ENCODE measurements at regions not wholly inside any gene's neighbourhood (a gene's known extent, or its start where the extent isn't known, plus 50 kb on each side); places are given as distances from the start of the nearest gene placed in this dataset.

DNA sequence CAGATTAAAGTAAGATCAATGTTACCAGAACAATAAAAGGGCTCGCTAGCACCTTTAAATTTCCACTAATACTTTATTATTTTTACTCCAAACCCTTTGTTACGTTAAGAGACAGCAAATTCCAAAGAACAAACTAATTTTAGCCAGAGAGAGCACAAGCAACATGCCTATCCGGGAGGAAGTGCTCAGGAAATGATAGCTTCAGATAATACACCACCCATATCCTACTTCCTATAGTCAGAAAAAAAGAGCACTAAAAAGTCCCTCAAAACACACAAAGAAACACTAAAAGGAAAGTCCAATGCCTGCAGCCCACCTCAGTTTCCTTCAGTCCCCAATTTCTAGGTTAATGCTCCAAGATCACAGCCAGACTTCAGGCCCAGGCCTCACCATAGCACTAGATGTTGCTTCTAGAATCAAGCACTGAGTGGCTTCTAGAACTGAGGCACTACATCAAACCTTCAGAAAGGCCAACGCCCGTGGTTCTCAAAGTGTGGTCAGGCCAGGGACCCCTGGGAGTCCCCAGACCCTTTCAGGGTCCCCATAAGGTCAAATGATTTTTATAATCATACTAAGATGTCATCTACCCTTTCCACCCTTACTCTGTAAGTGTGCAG lies 142.6 kb downstream of the PSMG1 start:
- Histone ChIP-seq H3K9me3 (replicated peaks; ENCODE audit: control insufficient read depth, insufficient read depth, low read length) (no peaks in the 10 kb centered on the region; the same call in 2 of the 3 replicates), H3K4me2 (ENCODE audit: control insufficient read depth, insufficient read depth) (no peak overlapping the region), H3K4me1 (ENCODE audit: control insufficient read depth, insufficient read depth, low read length) (no peaks in the 10 kb centered on the region), H3K27me3 (replicated peaks in 1 of 2; ENCODE audit: control insufficient read depth in 2 of 2, insufficient read depth in 2 of 2, low read length in 1 of 2) (no peaks in the 10 kb centered on the region), H2AFZ (ENCODE audit: control insufficient read depth, low read depth, low read length) (no peak overlapping the region), H3K36me3 (ENCODE audit: control insufficient read depth in 2 of 2, insufficient read depth in 2 of 2, low read length in 1 of 2) (no peaks in the 10 kb centered on the region), H3K4me3 (no peak overlapping the region), H4K20me1 (ENCODE audit: control insufficient read depth, insufficient read depth) (no peaks in the 10 kb centered on the region), H3K27ac (ENCODE audit: control insufficient read depth, insufficient read depth) (no peak overlapping the region), H3K9ac (ENCODE audit: control insufficient read depth, insufficient read depth, low read length) (no peak overlapping the region), H3K79me2 (ENCODE audit: control insufficient read depth, insufficient read depth, low read length) (no peaks in the 10 kb centered on the region)
- ChIA-PET RAD21 (ENCODE audit: unreplicated experiment) (no interaction called here), CTCF (no interaction called here), POLR2A (no interaction called here), SMC1A (ENCODE audit: uncharacterized antibody, unreplicated experiment) (no interaction called here)
- no peak for DNase-seq (ENCODE audit: low read depth, low spot score)
- WGBS (ENCODE audit: insufficient coverage, insufficient replicate concordance, low lambda C conversion rate, missing lambda C conversion rate): 1% methylated on average over 5 of the region's 5 CpGs
- FAIRE-seq: no peak
- no peak for ATAC-seq
- no peak for TF ChIP-seq SPI1 (IDR thresholded peaks at IDR 0.05; ENCODE audit: borderline replicate concordance, insufficient read depth, low read depth, low read length)
- in situ Hi-C loops (cut with MboI): no loop called here
- BruUV-seq (replicated peaks): no TSS peak
- intact Hi-C loops (cut with micrococcal nuclease; ENCODE audit: unreplicated experiment): no loop called here

DNA sequence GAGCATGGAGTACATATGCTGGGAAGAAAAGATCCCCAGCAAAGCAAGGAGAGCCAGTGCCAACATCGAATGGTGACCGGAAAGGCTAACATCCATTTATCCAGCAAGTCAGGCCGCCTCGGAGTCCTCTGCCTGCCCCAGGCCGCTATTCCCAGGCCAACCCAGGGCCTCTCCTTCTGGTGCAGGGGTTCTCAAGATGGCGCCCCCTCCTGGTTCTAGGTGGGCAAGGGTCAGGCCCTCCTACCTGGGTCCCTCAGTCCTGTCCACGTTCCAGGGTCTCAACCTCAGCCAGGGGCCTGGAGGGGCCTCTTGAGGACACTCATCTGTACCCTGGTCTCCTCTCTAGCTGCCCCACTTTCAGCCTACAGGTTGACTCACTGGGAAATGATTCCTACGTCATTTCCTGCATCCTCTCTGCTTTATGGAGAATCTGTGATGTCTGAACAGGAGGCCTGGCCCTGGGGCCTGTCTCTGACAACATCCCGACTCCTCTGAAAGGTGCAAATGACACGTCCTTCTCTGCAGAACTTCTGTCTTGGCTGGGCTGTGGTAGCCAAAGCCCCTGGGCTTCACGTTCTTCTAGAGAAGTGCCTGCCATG lies 145.3 kb downstream of the PSMG1 start:
- FAIRE-seq: no peak

More for the DNA sequence above, 145.3 kb downstream of the PSMG1 start:
- no peaks in the 10 kb centered on the region for H3K36me3 ChIP-seq (ENCODE audit: control insufficient read depth in 2 of 2, insufficient read depth in 2 of 2, low read length in 1 of 2)
- no peak overlapping the region for H3K9ac ChIP-seq (ENCODE audit: control insufficient read depth, insufficient read depth, low read length)
- ChIA-PET RAD21 (ENCODE audit: unreplicated experiment) (no interaction called here), SMC1A (ENCODE audit: uncharacterized antibody, unreplicated experiment) (no interaction called here), POLR2A (no interaction called here), CTCF (interaction anchor here (0.7 to 0.9 kb wide), 2 partner anchors 43 to 367 kb away, joined by 3 read pairs; no protein-coding TSS in a partner anchor)
- H3K4me1 ChIP-seq (ENCODE audit: control insufficient read depth, insufficient read depth, low read length): no peaks in the 10 kb centered on the region
- no peak overlapping the region for H3K4me2 ChIP-seq (ENCODE audit: control insufficient read depth, insufficient read depth)
- ATAC-seq: no peak
- no peak overlapping the region for H3K4me3 ChIP-seq
- no peak for TF ChIP-seq BACH1 (IDR thresholded peaks at IDR 0.05; ENCODE audit: borderline replicate concordance)
- TF ChIP-seq, protein P1, sequence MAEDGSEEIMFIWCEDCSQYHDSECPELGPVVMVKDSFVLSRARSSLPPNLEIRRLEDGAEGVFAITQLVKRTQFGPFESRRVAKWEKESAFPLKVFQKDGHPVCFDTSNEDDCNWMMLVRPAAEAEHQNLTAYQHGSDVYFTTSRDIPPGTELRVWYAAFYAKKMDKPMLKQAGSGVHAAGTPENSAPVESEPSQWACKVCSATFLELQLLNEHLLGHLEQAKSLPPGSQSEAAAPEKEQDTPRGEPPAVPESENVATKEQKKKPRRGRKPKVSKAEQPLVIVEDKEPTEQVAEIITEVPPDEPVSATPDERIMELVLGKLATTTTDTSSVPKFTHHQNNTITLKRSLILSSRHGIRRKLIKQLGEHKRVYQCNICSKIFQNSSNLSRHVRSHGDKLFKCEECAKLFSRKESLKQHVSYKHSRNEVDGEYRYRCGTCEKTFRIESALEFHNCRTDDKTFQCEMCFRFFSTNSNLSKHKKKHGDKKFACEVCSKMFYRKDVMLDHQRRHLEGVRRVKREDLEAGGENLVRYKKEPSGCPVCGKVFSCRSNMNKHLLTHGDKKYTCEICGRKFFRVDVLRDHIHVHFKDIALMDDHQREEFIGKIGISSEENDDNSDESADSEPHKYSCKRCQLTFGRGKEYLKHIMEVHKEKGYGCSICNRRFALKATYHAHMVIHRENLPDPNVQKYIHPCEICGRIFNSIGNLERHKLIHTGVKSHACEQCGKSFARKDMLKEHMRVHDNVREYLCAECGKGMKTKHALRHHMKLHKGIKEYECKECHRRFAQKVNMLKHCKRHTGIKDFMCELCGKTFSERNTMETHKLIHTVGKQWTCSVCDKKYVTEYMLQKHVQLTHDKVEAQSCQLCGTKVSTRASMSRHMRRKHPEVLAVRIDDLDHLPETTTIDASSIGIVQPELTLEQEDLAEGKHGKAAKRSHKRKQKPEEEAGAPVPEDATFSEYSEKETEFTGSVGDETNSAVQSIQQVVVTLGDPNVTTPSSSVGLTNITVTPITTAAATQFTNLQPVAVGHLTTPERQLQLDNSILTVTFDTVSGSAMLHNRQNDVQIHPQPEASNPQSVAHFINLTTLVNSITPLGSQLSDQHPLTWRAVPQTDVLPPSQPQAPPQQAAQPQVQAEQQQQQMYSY (CRISPR knock-in tag; IDR thresholded peaks at IDR 0.05): no peak
- TF ChIP-seq HDGF (IDR thresholded peaks at IDR 0.05): no peak
- TF ChIP-seq NFYB (IDR thresholded peaks at IDR 0.05; ENCODE audit: insufficient read depth, low read depth, low read length): no peak
- no peak for TF ChIP-seq TBL1XR1 (IDR thresholded peaks at IDR 0.05; ENCODE audit: low read depth, low read length)
- no peak for DNase-seq (ENCODE audit: low read depth, low spot score)
- H2AFZ ChIP-seq (ENCODE audit: control insufficient read depth, low read depth, low read length): no peak overlapping the region
- intact Hi-C loops (cut with micrococcal nuclease; ENCODE audit: unreplicated experiment): no loop called here
- no peaks in the 10 kb centered on the region for H4K20me1 ChIP-seq (ENCODE audit: control insufficient read depth, insufficient read depth)
- H3K79me2 ChIP-seq (ENCODE audit: control insufficient read depth, insufficient read depth, low read length): no peaks in the 10 kb centered on the region
- H3K9me3 ChIP-seq (replicated peaks; ENCODE audit: control insufficient read depth, insufficient read depth, low read length): no peaks in the 10 kb centered on the region; the same call in 2 of the 3 replicates
- WGBS (ENCODE audit: insufficient coverage, insufficient replicate concordance, low lambda C conversion rate, missing lambda C conversion rate): 19% methylated on average over 11 of the region's 11 CpGs
- no TSS peak for BruUV-seq (replicated peaks)
- H3K27me3 ChIP-seq (replicated peaks in 1 of 2; ENCODE audit: control insufficient read depth in 2 of 2, insufficient read depth in 2 of 2, low read length in 1 of 2): 0 out of 4 replicates have a peak, but pooled peaks cover 0 to 3% of the 10 kb centered on the region in 2 experiments
- H3K27ac ChIP-seq (ENCODE audit: control insufficient read depth, insufficient read depth): no peak overlapping the region
- in situ Hi-C loops (cut with MboI): loop anchor here (10.0 kb wide), 1 partner anchor 57 kb away; no protein-coding TSS in a partner anchor

All from GM12878 (cell line).